ENCODE measurements at regions not wholly inside any gene's neighbourhood (a gene's known extent, or its start where the extent isn't known, plus 50 kb on each side); places are given as distances from the start of the nearest gene placed in this dataset.

GRCh38 chr3:166322391-166322790 is 485.2 kb upstream of the BCHE start (continued):
- TF ChIP-seq ZNF280D (CRISPR knock-in tag; IDR thresholded peaks at IDR 0.05) (no peak), ZNF501 (CRISPR knock-in tag; IDR thresholded peaks at IDR 0.05) (no peak), BRF2 (CRISPR knock-in tag; IDR thresholded peaks at IDR 0.05) (no peak), ZNF605 (CRISPR knock-in tag; IDR thresholded peaks at IDR 0.05) (no peak), ZBTB14 (CRISPR knock-in tag; IDR thresholded peaks at IDR 0.05) (no peak)

GRCh38 chr3:166307756-166308350 is 470.6 kb upstream of the BCHE start:
- no peaks in the 10 kb centered on the region for H3K36me3 ChIP-seq (replicated peaks in 1 of 2; ENCODE audit: control insufficient read depth in 1 of 2, insufficient read depth in 2 of 2, low read length in 2 of 2)
- H3K79me2 ChIP-seq (ENCODE audit: insufficient read depth, low read length): no peaks in the 10 kb centered on the region
- H3K9me3 ChIP-seq (ENCODE audit: low read length): no peaks in the 10 kb centered on the region
- no peaks in the 10 kb centered on the region for H3K4me1 ChIP-seq (ENCODE audit: insufficient read depth, low read length)
- ChIA-PET POLR2A (no interaction called here), CTCF (ENCODE audit: low intra/inter-chr PET ratio, low total read pairs) (no interaction called here)
- intact Hi-C loops (cut with micrococcal nuclease; ENCODE audit: unreplicated experiment): no loop called here
- no peak for FAIRE-seq
- no peak for ATAC-seq
- no peak for DNase-seq (ENCODE audit: low spot score)
- H2AFZ ChIP-seq (ENCODE audit: low read length): no peak overlapping the region
- no peaks in the 10 kb centered on the region for H3K27me3 ChIP-seq (ENCODE audit: control insufficient read depth in 1 of 2, insufficient read depth in 2 of 2, low read length in 2 of 2)
- TF ChIP-seq ZNF30 (CRISPR knock-in tag; IDR thresholded peaks at IDR 0.05): no peak
- TF ChIP-seq ELF4 (CRISPR knock-in tag; IDR thresholded peaks at IDR 0.05; ENCODE audit: borderline replicate concordance): no peak
- no peak for TF ChIP-seq ZSCAN30 (CRISPR knock-in tag; IDR thresholded peaks at IDR 0.05)
- TF ChIP-seq RARA (CRISPR knock-in tag; IDR thresholded peaks at IDR 0.05): no peak
- no peak for TF ChIP-seq ZNF879 (CRISPR knock-in tag; IDR thresholded peaks at IDR 0.05)
- no peak for TF ChIP-seq RAD51 (IDR thresholded peaks at IDR 0.05; ENCODE audit: borderline replicate concordance)
- TF ChIP-seq MBD4 (IDR thresholded peaks at IDR 0.05; ENCODE audit: borderline replicate concordance, low read length): no peak
- no peak for TF ChIP-seq MEF2D (CRISPR knock-in tag; IDR thresholded peaks at IDR 0.05)
- no peak for TF ChIP-seq SRF (IDR thresholded peaks at IDR 0.05; ENCODE audit: low read depth, low read length)
- TF ChIP-seq ZNF24 (IDR thresholded peaks at IDR 0.05): no peak
- no peak for TF ChIP-seq FOXP4 (CRISPR knock-in tag; IDR thresholded peaks at IDR 0.05)
- TF ChIP-seq ZNF326 (CRISPR knock-in tag; IDR thresholded peaks at IDR 0.05; ENCODE audit: borderline replicate concordance): no peak
- 2% methylated on average over 3 of the region's 3 CpGs for WGBS (ENCODE audit: low lambda C conversion rate)
- H3K9ac ChIP-seq (ENCODE audit: insufficient read depth, low read depth, low read length): no peak overlapping the region
- in situ Hi-C loops (cut with HindIII; ENCODE audit: extremely low pct_ligation_motif_present, low pct_unique_long_range_greater_than_20kb): no loop called here
- H3K27ac ChIP-seq (ENCODE audit: extremely low read length, insufficient read depth, low read length): no peak overlapping the region
- H3K4me2 ChIP-seq (ENCODE audit: low read depth, low read length): no peak overlapping the region
- H4K20me1 ChIP-seq (ENCODE audit: insufficient read depth, low read length): no peaks in the 10 kb centered on the region; the same call in 1 of the 2 replicates
- no peak overlapping the region for H3K4me3 ChIP-seq (replicated peaks in 1 of 3; ENCODE audit: insufficient read depth in 1 of 3, low read depth in 2 of 3, low read length in 3 of 3)
- BruUV-seq (replicated peaks): no TSS peak

Data from HepG2 (cell line).